Calu3 (cell line): ENCODE measurements at regions not wholly inside any gene's neighbourhood (a gene's known extent, or its start where the extent isn't known, plus 50 kb on each side); places are given as distances from the start of the nearest gene placed in this dataset.

Experiments used
- BruUV-seq: library from RNA; stranded (reverse); fragments of 400-500 nt; replicated peaks from 2 replicates; lab custom pipeline; 2021; lab: Mats Ljungman, UMichigan
- CTCF ChIA-PET: fragments of 300-600 bp; sonication (Branson Sonifier 250); formaldehyde crosslinking; loops from one replicate; lab custom pipeline; 2022; ENCODE audit warnings: antibody characterized with exemption; lab: Charles Lee
- DNase-seq: peaks from one replicate; pipeline ENCODE4 v3.0.0; 2022
- H3K27ac Mint-ChIP-seq: one replicate; pipeline ENCODE4 v1.8.0; 2022; ENCODE audit warnings: mixed read lengths; ENCODE audit not compliant: unreplicated experiment
- H3K27me3 Mint-ChIP-seq: one replicate; pipeline ENCODE4 v1.8.0; 2022; ENCODE audit warnings: mixed read lengths; ENCODE audit not compliant: unreplicated experiment
- H3K36me3 Mint-ChIP-seq: one replicate; pipeline ENCODE4 v1.8.0; 2022; ENCODE audit warnings: mild to moderate bottlenecking, moderate library complexity, mixed read lengths; ENCODE audit not compliant: insufficient read depth, unreplicated experiment
- H3K4me1 Mint-ChIP-seq: one replicate; pipeline ENCODE4 v1.8.0; 2022; ENCODE audit warnings: mild to moderate bottlenecking, low read depth, mixed read lengths; ENCODE audit not compliant: unreplicated experiment
- H3K4me3 Mint-ChIP-seq: one replicate; pipeline ENCODE4 v1.8.0; 2022; ENCODE audit warnings: mild to moderate bottlenecking, low read depth, moderate library complexity, mixed read lengths; ENCODE audit not compliant: unreplicated experiment
- H3K9me3 Mint-ChIP-seq: one replicate; pipeline ENCODE4 v1.8.0; 2022; ENCODE audit warnings: low read depth, mixed read lengths; ENCODE audit not compliant: unreplicated experiment
- intact Hi-C: fragments of 100-400 bp; cut with micrococcal nuclease; formaldehyde crosslinking; loops from one replicate; pipeline ENCODE4 v1.10.0; 2022; ENCODE audit not compliant: unreplicated experiment
- TF ChIP-seq, protein P1 (sequence below): fragments of 200-600 bp; IDR thresholded peaks from one replicate; pipeline ENCODE4 v1.8.0; 2022; ENCODE audit warnings: antibody characterized with exemption; ENCODE audit not compliant: unreplicated experiment

DNA sequence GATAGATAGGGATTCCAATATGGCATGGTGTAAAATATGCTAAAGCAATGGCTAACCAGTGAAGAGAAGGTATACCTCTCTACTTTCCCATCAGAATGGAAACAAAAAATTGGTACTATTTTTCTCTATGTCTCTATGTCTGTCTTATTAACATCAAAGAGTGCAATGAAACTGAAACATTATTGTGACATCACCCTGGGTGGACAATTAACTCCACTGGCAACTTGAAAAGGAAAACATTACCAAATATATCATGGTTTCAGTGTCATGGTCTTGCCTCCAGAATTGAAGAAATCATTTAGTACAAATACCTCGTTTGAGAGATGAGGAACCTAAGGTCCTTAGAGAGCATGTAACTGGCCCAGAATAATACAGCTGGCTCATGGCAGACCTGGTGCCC is 1132.5 kb upstream of the MAP3K7 start:
- Mint-ChIP-seq H3K4me1 (no peaks in the 10 kb centered on the region), H3K27ac (no peak overlapping the region), H3K27me3 (no peaks in the 10 kb centered on the region), H3K9me3 (peaks cover 4% of the 10 kb centered on the region), H3K36me3 (no peaks in the 10 kb centered on the region), H3K4me3 (no peak overlapping the region)
- CTCF ChIA-PET: no interaction called here
- intact Hi-C loops: no loop called here
- no TSS peak for BruUV-seq
- DNase-seq: no peak
- TF ChIP-seq, protein P1, sequence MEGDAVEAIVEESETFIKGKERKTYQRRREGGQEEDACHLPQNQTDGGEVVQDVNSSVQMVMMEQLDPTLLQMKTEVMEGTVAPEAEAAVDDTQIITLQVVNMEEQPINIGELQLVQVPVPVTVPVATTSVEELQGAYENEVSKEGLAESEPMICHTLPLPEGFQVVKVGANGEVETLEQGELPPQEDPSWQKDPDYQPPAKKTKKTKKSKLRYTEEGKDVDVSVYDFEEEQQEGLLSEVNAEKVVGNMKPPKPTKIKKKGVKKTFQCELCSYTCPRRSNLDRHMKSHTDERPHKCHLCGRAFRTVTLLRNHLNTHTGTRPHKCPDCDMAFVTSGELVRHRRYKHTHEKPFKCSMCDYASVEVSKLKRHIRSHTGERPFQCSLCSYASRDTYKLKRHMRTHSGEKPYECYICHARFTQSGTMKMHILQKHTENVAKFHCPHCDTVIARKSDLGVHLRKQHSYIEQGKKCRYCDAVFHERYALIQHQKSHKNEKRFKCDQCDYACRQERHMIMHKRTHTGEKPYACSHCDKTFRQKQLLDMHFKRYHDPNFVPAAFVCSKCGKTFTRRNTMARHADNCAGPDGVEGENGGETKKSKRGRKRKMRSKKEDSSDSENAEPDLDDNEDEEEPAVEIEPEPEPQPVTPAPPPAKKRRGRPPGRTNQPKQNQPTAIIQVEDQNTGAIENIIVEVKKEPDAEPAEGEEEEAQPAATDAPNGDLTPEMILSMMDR: no peak

DNA sequence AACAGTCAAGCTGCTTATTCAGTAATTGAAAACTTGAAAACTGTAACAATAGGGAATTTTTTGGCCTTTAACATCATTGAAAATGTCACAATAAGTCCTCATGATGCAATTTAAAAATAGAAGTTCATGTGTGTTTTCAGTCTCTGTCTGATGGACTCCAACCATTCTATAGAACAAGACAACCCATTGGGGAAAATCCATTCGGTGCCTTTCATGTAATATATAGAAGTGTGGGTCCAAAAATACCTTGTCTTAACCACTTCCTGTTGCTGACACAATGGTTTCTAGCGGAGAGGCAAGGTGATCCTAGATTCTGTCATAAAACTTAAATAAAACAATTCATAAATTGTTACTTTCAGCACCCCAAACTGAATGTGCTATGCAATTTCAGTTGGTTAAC is 1131.3 kb upstream of the MAP3K7 start:
- CTCF ChIA-PET: no interaction called here
- Mint-ChIP-seq H3K4me1 (no peaks in the 10 kb centered on the region), H3K4me3 (no peak overlapping the region), H3K36me3 (no peaks in the 10 kb centered on the region), H3K27me3 (no peaks in the 10 kb centered on the region), H3K9me3 (peaks cover 4% of the 10 kb centered on the region), H3K27ac (no peak overlapping the region)
- no peak for DNase-seq
- no TSS peak for BruUV-seq
- TF ChIP-seq, protein P1: no peak
- intact Hi-C loops: no loop called here

DNA sequence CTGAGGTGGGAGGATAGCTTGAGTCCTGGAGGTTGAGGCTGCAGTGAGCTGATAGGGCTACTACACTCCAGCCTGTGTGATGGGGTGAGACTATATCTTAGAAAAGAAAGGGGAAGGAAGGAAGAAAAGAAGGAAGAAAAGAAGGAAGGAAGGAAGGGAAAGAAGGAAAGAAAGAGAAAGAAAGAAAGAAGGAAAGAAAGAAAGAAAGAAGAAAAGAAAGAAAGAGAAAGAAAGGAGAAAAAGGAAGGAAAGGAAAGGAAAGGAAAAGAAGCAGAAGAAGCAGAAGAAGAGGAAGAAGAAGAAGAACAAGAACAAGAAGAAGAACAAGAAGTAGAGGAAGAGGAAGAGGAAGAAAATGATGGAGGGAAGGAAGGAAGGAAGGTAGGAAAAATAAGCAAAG is 1130.2 kb upstream of the MAP3K7 start:
- Mint-ChIP-seq H3K36me3 (no peaks in the 10 kb centered on the region), H3K27ac (no peak overlapping the region), H3K4me1 (no peaks in the 10 kb centered on the region), H3K9me3 (peaks cover 4% of the 10 kb centered on the region), H3K4me3 (no peak overlapping the region), H3K27me3 (no peaks in the 10 kb centered on the region)
- no peak for DNase-seq
- CTCF ChIA-PET: no interaction called here
- TF ChIP-seq, protein P1: no peak
- intact Hi-C loops: no loop called here
- BruUV-seq: no TSS peak

DNA sequence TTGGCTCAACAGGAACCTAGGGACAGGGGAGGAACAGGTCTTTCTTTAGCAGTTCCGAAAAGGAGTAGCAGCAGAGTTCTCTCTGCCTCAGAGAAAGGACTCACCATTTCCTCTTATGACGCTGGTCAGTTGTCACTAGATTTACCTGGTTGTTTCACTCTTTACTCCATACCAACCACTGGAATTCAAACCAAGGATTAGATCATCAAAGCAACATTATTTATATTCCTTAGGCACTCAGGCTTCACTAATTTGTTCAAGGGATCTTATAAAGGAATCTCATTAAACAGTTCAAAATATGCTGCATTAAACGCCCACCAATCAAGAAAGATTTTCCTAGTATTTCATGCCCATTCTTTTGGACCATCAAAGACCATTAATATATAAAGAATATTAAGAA is 1129.5 kb upstream of the MAP3K7 start:
- TF ChIP-seq, protein P1: no peak
- intact Hi-C loops: no loop called here
- no peaks in the 10 kb centered on the region for H3K4me1 Mint-ChIP-seq
- H3K27ac Mint-ChIP-seq: no peak overlapping the region
- no peak for DNase-seq
- no TSS peak for BruUV-seq
- H3K27me3 Mint-ChIP-seq: no peaks in the 10 kb centered on the region
- H3K9me3 Mint-ChIP-seq: peaks cover 4% of the 10 kb centered on the region
- no peaks in the 10 kb centered on the region for H3K36me3 Mint-ChIP-seq
- no peak overlapping the region for H3K4me3 Mint-ChIP-seq
- CTCF ChIA-PET: no interaction called here
